HG03097 (cell line): ENCODE measurements at regions not wholly inside any gene's neighbourhood (a gene's known extent, or its start where the extent isn't known, plus 50 kb on each side); places are given as distances from the start of the nearest gene placed in this dataset.

ENCODE experiments used
- ATAC-seq: cut with Tn5 transposase; IDR thresholded peaks from one replicate; pipeline ENCODE4 v1.9.1; 2021; ENCODE audit not compliant: unreplicated experiment, low FRiP score

DNA sequence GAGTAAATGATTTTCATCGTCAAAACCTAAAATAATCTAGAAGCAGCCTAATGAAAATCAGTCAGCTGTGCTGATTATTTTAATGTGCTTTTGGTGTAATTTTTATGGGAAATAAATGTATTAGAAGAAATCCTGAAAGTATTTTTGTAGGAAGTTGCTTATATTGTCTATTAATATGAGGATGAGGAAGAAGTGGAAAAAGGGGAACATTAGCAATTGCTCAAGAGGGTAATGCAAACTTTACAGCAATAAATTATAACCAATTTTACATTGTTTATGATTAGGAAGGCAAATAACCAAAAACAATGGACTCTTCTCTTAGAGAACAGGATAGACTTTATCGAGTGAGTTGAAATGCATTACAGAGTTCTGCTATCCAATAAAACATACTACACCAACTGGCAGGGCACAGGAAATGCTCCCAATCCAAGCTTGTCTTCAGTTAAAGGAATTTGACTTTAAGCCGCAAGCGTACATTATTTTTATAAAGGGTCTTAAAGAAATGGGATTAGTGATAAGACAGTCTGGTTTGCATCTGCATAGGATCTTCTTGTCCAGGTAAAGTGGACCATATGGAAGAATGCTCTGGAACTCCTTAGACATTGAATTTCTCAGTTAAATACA is 374.8 kb downstream of the PDGFC start:
- ATAC-seq = no peak

DNA sequence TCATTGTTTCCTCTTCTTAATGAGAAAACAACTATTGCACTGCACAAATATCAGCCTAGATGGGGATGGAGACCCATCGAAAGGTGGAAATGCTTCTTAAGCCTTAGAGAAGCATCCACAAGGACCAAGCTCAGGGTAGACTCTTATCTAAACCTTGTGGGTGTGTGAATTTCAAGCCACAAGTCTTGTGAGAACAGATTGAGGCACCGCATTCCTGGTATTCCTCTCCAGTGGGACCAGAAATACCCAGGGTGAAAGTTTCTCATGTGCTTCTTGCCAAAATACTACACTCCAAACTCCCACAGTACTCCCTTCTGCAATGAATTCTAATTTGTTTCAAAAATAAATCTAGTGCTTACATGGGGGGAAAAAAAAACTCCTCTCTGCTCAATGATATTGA is 375.6 kb downstream of the PDGFC start:
- ATAC-seq = no peak

DNA sequence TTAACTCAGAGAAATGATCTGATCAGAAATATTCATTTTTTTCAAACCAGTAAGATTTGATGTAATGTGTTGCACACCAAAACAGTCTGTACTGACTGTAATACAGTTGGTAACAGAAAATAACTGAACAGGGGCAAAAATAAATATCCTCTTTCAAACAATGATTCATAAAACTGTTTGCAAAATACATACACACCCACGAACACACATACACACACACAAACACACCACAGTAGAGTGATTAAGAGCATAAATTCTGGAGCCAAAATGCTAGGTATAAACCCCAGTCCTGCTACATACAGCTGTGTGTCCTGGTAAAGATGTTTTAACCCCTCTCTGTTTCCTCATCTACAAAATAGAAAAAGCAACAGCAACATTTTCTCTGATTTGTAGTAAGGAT is 376.6 kb downstream of the PDGFC start:
- no peak for ATAC-seq

DNA sequence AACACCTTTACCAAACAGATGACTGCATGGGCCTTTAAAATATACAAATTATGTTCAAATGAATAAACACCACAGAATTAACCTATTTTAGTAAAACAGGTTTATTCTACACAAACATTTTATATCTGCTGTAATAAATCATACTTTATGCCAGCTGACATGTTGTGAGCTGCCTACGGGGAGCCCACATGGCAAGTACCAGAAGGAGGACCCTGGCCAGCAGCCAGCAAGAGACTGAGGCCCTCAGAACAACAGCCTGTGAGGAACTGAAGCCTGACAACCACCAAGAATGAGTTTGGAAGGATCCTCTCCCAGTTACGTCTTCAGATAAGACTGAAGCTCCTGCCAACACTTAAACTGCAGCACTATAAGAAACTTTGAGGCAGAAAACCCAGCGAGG is 377.0 kb downstream of the PDGFC start:
- no peak for ATAC-seq

DNA sequence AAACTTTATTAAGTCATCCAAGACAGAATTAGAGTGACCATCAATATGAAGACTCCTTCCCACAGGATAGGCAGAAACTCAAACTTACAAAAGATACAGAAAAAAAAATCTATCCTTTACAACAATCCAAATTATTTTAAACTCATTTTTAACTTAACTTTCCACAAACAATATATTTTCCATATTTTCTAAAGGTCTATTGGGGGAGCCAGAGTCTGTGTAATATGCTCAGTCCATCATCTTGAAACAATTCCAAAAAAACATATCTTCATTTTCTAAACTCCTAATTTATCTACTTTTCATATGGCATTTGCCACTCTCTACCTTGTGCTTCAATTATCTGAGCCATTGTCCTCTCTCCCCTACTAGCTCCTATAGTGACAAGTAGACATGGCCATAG is 378.1 kb downstream of the PDGFC start:
- ATAC-seq = no peak

DNA sequence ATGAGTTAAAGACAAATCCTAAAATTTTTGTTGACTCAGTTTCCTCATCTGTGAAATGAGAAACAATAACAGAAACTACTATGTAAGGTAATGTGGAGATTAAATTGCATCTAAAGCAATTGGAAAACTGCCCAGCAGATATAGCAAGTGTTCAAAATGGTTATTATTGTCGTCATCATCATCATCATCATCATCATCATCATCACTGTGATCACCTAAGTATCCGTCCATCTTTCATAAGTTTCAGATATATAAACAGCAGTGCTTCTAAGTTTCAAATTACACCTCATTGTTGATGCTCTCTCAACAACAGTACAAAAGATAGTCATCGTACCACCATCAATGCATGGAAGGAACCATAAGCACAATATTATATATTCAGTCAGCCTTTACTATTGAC is 379.9 kb downstream of the PDGFC start:
- no peak for ATAC-seq

DNA sequence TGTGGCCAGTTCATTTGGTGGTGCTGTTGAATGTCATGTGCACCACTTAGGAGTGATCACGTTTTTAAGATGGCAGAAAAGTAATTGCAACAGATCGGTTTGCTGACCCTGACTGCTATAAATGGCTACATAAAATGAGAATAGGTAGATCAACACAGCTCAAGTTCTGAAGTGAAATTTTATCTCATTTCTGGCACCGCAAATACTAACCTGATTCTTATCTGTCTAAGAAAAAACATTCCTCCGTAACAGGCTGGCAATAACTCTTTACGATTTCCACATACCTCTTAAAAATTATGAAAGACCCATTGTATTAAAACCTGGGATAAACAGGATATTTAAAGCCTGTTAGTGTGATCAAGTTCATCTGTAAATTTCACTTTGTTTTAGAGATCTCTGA is 387.5 kb downstream of the PDGFC start:
- ATAC-seq = no peak

DNA sequence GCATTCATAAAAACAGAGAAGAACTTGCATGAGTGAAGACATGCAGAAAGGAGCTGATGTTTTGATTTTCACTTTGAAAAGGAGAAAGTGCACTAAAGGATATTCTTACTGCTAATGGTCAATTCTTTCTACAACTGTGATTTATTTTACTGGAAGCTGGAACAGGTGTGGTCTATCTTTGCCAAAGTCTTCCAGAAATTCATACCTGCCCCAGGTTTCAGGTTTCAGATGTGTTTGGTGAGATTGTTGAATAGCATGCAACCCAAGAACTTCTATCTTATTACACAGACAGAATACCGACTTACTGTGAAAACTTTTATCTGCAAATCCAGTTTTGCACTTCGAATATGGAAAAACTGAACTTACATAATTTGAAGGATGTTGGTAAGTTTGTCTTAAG is 388.3 kb downstream of the PDGFC start:
- no peak for ATAC-seq

DNA sequence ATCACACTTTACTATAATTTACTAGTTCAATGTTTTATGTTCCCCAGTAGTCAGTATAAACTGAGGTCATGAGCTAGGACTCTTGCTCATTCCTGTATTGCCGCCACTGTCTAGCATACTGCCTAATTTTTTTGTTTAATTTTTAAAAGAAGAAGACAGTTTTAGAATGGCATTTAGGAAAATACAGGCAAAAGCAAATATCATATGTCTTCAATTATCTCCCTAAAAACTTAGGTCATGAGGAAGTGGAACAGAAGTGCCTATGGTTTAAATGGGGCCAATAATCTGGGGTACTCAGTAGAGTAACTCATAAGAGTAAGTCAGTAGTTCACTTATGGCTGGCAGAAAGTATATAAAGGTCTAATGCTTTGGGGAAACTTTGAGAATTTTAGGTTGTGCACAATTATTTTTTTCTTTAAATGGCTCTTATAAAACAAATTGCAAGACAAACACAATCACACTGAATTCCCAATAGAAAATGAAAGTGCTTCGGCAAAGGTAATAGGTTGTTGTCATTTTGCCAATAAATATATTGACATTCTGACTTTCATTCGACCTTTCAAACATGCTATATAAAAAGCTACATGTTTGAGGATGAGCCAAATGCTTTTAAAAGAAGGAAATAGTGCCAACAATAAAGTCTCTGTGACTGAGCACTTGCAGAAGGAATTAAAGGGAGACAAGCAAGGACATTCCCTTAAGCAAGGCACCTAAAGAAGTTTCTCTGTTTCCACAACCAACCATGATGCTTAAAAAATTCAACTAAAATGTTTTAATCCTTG is 390.1 kb downstream of the PDGFC start:
- no peak for ATAC-seq

DNA sequence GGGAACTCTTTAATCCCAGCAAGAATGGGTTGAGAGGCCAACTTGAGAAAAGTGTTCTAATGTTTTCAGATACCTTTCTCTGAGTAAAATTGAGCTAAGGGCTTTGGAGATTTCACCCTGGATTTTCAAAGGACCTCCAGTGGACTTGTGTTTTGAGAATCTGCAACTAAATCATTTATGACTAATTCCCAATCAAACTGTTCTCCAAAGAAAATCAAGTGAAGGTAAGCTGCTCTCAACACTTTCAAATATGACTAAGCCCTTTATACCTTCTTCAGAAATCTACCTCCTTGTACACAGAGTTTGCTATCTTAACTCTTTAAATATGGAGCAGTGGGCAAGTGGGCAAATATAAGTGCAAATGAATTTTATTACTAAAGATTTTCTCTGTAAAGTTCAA is 392.9 kb downstream of the PDGFC start:
- ATAC-seq = no peak

DNA sequence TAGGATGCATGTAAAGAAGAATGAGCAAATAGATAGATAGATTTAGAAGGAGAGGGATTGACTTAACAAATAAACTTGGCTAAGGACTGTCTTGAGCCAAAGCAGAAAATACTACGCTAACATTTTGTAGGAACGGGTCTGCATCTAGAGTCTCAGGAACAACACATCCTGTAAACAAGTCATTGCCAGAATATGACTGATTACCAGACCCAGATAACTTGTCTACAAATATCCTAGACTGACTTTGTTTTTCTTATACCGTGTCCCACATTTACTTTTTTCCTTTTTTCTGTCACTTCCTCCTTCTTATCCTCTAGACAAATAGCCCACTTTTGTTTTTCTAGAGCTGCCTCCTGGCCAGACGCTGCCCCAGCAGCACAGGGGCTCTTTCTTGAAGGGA is 393.6 kb downstream of the PDGFC start:
- ATAC-seq = no peak

DNA sequence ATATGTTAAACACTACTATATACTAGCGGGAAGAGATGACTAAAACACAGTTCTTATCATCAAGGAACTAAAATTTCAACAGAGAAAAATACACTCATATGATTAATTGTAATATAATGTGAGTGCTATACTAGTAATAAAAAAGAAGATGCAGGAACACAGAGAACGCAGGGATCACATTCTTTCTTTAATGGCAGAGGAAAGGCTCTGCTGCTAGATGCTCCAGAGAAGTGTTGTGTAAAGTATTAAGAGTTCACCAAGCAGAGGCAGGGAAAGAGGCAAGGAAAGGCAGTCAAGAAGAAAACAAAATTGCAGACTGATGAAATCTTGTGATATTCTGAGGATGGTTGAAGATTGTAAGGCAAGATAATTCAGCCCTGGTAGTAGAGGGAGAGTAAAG is 394.7 kb downstream of the PDGFC start:
- no peak for ATAC-seq

DNA sequence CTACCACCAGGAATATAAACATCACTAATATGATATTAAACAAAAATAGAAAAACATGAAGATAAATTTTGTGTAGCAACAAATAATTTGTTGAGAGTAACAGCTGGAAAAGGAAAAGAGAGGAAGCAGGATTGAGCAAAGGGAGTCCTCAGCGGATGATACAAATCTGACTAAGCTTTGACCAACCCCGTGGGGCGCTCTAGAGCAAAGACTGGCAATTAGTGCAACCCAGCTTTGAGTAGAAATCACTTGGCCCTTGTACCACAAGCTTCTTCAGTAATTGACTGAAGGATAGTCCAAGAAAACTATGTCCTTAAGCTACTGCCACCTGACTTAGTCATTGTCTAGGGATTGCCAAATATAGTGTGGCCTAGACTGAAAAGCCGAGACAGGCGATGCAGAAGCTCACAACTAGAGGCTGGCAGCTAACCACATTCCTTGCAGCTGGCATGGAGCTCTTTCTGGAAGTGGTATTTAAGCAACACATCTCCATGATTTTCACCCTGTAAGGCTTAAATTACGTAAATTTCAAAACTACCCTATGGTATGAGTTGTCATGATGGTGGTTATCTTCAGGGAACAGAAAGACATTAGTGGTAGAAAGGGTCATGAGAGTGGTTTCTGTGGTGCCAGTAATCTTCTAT is 396.0 kb downstream of the PDGFC start:
- no peak for ATAC-seq

DNA sequence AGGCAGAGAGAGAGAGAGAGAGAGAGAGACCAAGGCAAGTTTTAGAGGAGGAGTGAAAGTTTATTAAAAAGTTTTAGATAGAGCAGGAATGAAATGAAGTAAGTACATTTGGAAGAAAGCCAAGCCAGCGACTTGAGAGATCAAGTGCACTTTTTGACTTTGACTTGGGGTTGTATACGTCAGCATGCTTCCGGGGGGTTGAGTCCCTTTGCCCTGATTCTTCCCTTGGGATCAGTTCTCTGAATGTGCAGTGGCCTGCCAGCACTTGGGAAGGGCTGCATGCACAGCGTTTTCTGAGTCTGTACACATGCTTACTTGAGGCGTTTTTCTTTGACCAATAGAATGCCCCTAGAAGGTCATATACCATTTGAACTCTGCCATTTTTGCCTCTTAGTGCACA is 400.5 kb downstream of the PDGFC start:
- no peak for ATAC-seq

DNA sequence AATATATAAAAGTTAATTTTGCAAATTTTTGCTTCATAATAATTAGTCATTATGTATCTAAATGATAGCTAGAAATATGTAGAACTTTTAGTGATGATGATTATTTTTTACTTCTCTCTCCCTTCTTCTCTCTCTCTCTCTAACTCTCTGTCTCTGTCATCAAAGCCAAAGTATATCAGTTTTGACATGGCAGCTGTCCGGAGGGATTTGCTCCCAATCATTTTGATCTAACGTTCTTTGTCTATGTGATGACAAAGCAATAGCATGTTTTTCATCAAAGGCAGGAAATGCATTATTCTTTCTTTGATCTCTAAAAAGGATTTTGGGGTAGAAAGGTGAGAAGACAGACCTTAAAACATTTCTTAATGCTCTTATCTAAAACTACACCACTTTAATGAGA is 402.1 kb downstream of the PDGFC start:
- ATAC-seq = no peak

DNA sequence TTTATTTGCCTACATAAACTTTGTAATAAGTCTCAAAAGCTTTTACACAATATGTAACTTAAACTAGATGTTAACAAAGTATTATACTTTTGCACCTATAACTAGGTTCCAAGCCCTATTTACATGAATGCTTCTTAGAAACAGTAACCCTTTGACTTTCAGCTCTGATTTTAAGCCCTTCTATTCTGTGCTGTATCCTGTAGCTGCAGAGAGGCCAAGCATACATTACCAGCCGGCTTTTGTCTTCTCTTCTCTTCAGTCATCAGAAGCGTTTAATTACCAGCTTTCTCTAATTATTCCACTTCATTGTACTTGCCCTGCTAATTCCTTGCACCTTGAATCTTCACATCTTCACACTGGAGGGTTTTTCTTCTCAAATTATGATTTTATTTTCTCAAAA is 403.1 kb downstream of the PDGFC start:
- ATAC-seq = no peak

DNA sequence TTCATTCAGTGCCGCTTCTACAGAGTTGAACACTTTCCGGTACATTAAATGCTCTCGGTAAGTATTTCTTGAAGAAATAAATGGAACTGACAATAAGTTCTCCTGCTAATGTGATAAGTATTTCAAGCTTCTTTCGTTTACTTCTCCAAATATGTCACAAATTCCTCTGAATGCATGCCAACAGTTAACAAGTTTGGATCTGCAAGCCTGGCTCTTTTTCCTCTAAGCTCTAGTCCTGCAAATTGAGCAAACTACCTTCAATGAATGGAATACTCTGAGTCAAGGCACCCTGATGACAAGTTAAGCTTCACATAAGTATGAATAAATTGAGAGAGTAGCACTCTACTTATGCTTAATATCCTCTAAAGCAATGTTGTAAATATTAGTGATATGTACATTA is 403.6 kb downstream of the PDGFC start:
- ATAC-seq = no peak

DNA sequence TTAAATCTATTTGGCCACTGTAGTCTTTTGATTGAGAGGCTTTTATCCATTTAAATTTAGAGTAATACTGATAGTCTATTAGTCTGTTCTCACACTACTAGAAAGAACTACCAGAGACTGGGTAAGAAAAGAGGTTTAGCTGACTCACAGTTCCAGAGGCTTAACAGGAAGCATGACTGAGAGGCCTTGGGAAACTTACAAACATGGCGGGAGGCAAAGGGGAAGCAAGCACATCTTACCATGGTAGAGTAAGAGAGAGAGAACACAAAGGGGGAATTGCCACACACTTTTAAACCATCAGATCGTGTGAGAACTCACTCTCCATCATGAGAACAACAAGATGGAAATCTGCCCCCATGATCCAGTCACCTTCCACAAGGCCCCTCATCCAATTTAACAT is 410.9 kb downstream of the PDGFC start:
- no peak for ATAC-seq

DNA sequence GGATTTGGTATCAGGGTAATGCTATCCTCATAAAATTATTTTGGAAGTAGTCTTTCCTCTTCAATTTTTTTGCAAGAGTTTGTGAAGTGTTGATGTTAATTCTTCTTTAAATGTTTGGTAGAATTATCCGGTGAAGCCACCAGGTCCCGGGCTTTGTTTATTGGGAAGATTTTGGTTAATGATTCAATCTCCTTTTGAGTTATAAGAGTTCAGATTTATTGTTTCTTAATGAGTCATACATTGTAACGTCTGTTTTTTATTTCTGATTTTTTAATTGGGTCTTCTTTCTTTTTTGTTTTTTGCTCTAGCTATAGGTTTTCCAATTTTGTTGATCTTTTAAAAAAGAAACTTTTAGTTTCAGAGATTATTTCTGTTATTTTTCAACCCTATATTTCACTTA is 412.3 kb downstream of the PDGFC start:
- no peak for ATAC-seq

DNA sequence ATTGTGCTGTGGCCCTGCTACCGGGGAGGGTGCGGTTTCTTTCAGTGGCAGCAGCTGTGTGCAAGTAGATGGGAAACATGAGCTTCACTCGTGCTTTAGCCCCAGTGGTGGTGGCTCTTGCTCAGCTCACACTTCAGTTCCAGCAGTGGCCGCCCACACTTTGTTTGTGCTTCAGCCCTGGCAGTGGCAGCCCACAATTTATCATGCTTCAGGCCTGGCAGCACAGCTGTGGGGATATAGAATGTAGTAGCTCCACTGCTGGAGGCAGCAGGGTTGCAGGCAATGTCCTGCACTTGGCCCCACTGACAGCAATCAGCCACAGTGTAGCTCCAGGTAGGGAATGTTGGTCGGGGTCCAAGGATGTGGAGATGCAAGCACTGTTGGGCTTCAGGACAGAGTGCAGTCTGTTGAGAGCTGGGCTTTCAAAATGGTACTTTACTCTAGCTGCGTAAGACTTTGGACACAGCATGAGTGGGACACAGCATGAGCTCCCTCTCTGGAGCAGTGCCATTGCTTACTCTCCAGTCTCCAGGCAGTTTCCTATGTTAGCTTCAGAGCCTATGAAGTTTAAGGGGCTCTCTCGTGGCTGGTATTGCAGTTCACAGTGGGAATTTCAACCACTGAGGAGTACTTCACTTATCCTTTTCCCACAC is 413.1 kb downstream of the PDGFC start:
- ATAC-seq = no peak

DNA sequence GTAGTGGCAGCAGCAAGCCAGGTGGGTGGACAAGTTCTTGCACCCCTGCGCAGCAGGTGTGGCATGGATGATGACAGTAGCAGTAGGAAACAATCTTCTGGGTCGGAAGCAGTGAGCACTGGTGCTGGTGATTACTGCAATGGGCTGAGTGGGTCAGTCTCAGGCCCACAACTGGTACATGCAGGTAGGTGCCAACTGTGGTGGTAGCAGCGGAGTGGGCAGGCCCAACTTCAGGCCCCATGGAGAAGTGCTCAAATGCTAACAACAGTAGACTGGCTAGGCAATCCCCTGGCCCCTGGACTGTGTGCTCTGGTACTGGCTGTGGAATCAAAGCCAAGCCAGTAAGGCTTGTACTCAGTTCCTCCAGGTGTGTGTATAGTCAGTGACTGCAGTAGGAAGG is 413.7 kb downstream of the PDGFC start:
- ATAC-seq = no peak

DNA sequence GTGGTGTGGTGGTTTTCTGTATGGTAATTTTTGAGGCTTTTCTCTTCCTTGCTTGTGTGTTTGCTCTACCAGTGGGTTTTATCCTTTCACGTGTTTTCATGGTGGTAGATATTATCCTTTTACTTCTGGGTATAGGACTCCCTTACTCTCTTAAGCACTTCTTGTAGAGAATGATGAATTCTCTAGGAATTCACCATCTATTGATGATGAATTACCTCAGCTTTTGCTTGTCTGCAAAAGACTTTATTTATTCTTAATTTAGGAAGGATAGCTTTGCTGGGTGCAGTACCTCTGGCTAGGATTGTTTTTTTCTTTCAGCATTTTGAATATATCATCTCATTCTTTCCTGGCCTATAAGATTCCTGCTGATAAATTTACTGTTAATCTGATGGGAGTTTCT is 415.3 kb downstream of the PDGFC start:
- ATAC-seq = no peak
